ENCODE measurements at regions not wholly inside any gene's neighbourhood (a gene's known extent, or its start where the extent isn't known, plus 50 kb on each side); places are given as distances from the start of the nearest gene placed in this dataset.

DNA sequence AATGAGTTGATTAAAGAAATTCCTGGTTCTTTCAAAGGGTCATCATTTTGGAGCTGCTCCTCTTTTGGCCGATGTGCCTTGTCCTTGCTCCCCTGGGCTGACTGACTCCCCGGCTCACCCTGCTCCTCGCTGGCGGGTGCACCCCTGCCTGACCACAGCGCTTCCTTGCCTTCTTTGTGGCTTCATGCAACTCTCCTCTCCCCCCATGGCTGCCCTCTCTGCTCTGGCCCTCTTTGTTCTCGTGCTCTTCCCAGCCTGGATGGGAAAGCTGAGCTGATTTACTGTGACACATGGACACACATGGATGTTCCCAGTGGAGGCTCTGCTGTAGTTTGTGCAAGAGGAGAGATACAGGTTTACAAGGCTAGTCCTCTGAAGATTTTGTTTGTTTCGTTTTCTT, 234.6 kb downstream of the HAUS1 start:
- FAIRE-seq (no peak), DNase-seq (ENCODE audit: low read depth) (no peak)
- Histone ChIP-seq H3K36me3 (ENCODE audit: insufficient read depth, low read length) (no peaks in the 10 kb centered on the region), H3K27me3 (ENCODE audit: insufficient read depth, low read length) (peaks cover 19% of the 10 kb centered on the region), H4K20me1 (ENCODE audit: insufficient read depth, low read length) (no peaks in the 10 kb centered on the region), H3K4me2 (ENCODE audit: low read length) (no peak overlapping the region), H3K9ac (ENCODE audit: low read length) (no peak overlapping the region), H3K4me1 (ENCODE audit: insufficient read depth, low read length) (peaks cover 9% of the 10 kb centered on the region), H3K27ac (ENCODE audit: low read depth, low read length) (no peak overlapping the region), H3K9me3 (ENCODE audit: insufficient read depth, low read depth, low read length) (no peaks in the 10 kb centered on the region), H3K79me2 (ENCODE audit: insufficient read depth, low read length) (no peaks in the 10 kb centered on the region), H2AFZ (ENCODE audit: low read depth, low read length) (no peak overlapping the region), H3K4me3 (ENCODE audit: insufficient read depth, low read depth, low read length) (no peak overlapping the region)
- Mint-ChIP-seq H3K27me3 (ENCODE audit: low read depth, unreplicated experiment) (peaks cover 55% of the 10 kb centered on the region), H3K4me1 (ENCODE audit: low read depth, unreplicated experiment) (peaks cover 14% of the 10 kb centered on the region), H3K4me3 (ENCODE audit: unreplicated experiment) (no peak overlapping the region), H3K9me3 (ENCODE audit: unreplicated experiment) (no peaks in the 10 kb centered on the region), H3K27ac (ENCODE audit: unreplicated experiment) (no peak overlapping the region), H3K36me3 (ENCODE audit: low read depth, unreplicated experiment) (no peaks in the 10 kb centered on the region)
- no peak for TF ChIP-seq EZH2 (IDR thresholded peaks at IDR 0.05; ENCODE audit: insufficient read depth, low read length)
- TF ChIP-seq, protein P1, sequence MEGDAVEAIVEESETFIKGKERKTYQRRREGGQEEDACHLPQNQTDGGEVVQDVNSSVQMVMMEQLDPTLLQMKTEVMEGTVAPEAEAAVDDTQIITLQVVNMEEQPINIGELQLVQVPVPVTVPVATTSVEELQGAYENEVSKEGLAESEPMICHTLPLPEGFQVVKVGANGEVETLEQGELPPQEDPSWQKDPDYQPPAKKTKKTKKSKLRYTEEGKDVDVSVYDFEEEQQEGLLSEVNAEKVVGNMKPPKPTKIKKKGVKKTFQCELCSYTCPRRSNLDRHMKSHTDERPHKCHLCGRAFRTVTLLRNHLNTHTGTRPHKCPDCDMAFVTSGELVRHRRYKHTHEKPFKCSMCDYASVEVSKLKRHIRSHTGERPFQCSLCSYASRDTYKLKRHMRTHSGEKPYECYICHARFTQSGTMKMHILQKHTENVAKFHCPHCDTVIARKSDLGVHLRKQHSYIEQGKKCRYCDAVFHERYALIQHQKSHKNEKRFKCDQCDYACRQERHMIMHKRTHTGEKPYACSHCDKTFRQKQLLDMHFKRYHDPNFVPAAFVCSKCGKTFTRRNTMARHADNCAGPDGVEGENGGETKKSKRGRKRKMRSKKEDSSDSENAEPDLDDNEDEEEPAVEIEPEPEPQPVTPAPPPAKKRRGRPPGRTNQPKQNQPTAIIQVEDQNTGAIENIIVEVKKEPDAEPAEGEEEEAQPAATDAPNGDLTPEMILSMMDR (IDR thresholded peaks at IDR 0.05; ENCODE audit: insufficient read depth, low read depth, low read length): no peak

DNA sequence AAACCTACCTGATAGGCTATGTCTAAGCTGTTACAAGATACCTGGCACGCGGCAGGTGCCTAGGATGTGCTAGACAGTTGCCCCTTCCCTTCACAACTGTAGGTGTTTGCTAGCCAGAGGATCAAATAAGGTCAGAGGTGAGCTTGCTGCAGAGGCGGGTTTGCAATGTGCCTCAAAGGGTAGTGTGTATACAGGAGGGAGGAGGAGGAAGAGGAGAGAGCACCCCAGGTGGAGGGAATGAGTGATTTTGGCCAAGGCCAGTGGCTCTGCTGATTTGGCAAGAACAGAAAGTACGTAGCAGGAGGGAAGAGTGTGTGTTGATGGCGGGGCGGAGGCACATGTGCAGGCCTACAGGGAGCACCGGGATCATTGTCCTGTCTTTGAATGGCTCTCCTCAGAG, 236.5 kb downstream of the HAUS1 start:
- Mint-ChIP-seq H3K36me3 (ENCODE audit: low read depth, unreplicated experiment) (no peaks in the 10 kb centered on the region), H3K27me3 (ENCODE audit: low read depth, unreplicated experiment) (peaks cover 49% of the 10 kb centered on the region), H3K27ac (ENCODE audit: unreplicated experiment) (no peak overlapping the region), H3K4me3 (ENCODE audit: unreplicated experiment) (no peak overlapping the region), H3K4me1 (ENCODE audit: low read depth, unreplicated experiment) (peaks cover 4% of the 10 kb centered on the region), H3K9me3 (ENCODE audit: unreplicated experiment) (no peaks in the 10 kb centered on the region)
- Histone ChIP-seq H3K9ac (ENCODE audit: low read length) (no peak overlapping the region), H3K9me3 (ENCODE audit: insufficient read depth, low read depth, low read length) (no peaks in the 10 kb centered on the region), H4K20me1 (ENCODE audit: insufficient read depth, low read length) (no peaks in the 10 kb centered on the region), H3K36me3 (ENCODE audit: insufficient read depth, low read length) (no peaks in the 10 kb centered on the region), H2AFZ (ENCODE audit: low read depth, low read length) (no peak overlapping the region), H3K27ac (ENCODE audit: low read depth, low read length) (no peak overlapping the region), H3K4me2 (ENCODE audit: low read length) (no peak overlapping the region), H3K79me2 (ENCODE audit: insufficient read depth, low read length) (no peaks in the 10 kb centered on the region), H3K27me3 (ENCODE audit: insufficient read depth, low read length) (peaks cover 14% of the 10 kb centered on the region), H3K4me3 (ENCODE audit: insufficient read depth, low read depth, low read length) (no peak overlapping the region), H3K4me1 (ENCODE audit: insufficient read depth, low read length) (no peaks in the 10 kb centered on the region)
- DNase-seq (ENCODE audit: low read depth) (no peak), FAIRE-seq (no peak)
- TF ChIP-seq, protein P1 (IDR thresholded peaks at IDR 0.05; ENCODE audit: insufficient read depth, low read depth, low read length): no peak
- no peak for TF ChIP-seq EZH2 (IDR thresholded peaks at IDR 0.05; ENCODE audit: insufficient read depth, low read length)

- FAIRE-seq (no peak), DNase-seq (ENCODE audit: low read depth) (no peak)
- H3K9ac ChIP-seq (ENCODE audit: low read length): no peak overlapping the region
- no peak overlapping the region for H2AFZ ChIP-seq (ENCODE audit: low read depth, low read length)
- Mint-ChIP-seq H3K36me3 (ENCODE audit: low read depth, unreplicated experiment) (no peaks in the 10 kb centered on the region), H3K27me3 (ENCODE audit: low read depth, unreplicated experiment) (peaks cover 53% of the 10 kb centered on the region), H3K27ac (ENCODE audit: unreplicated experiment) (no peak overlapping the region), H3K9me3 (ENCODE audit: unreplicated experiment) (no peaks in the 10 kb centered on the region), H3K4me1 (ENCODE audit: low read depth, unreplicated experiment) (peaks cover 4% of the 10 kb centered on the region), H3K4me3 (ENCODE audit: unreplicated experiment) (no peak overlapping the region)
- no peaks in the 10 kb centered on the region for H3K36me3 ChIP-seq (ENCODE audit: insufficient read depth, low read length)
- H3K79me2 ChIP-seq (ENCODE audit: insufficient read depth, low read length): no peaks in the 10 kb centered on the region
- H3K4me3 ChIP-seq (ENCODE audit: insufficient read depth, low read depth, low read length): no peak overlapping the region
- H3K27ac ChIP-seq (ENCODE audit: low read depth, low read length): no peak overlapping the region
- TF ChIP-seq EZH2 (IDR thresholded peaks at IDR 0.05; ENCODE audit: insufficient read depth, low read length): no peak
- TF ChIP-seq, protein P1 (IDR thresholded peaks at IDR 0.05; ENCODE audit: insufficient read depth, low read depth, low read length): no peak
- H3K9me3 ChIP-seq (ENCODE audit: insufficient read depth, low read depth, low read length): no peaks in the 10 kb centered on the region
- no peaks in the 10 kb centered on the region for H4K20me1 ChIP-seq (ENCODE audit: insufficient read depth, low read length)
- H3K4me2 ChIP-seq (ENCODE audit: low read length): no peak overlapping the region
- H3K4me1 ChIP-seq (ENCODE audit: insufficient read depth, low read length): no peaks in the 10 kb centered on the region
- H3K27me3 ChIP-seq (ENCODE audit: insufficient read depth, low read length): peaks cover 12% of the 10 kb centered on the region
Observed at GRCh38 chr18:46341986-46342525, 237.9 kb downstream of the HAUS1 start.

Data from astrocyte (in vitro differentiated cells and primary cell).